NCI-H2196 (cell line): ENCODE measurements at regions not wholly inside any gene's neighbourhood (a gene's known extent, or its start where the extent isn't known, plus 50 kb on each side); places are given as distances from the start of the nearest gene placed in this dataset.

Experiments
- DNase-seq: peaks from one replicate; lab custom pipeline; 2025; ENCODE audit not compliant: unreplicated experiment; lab: John Stamatoyannopoulos, UW

DNA sequence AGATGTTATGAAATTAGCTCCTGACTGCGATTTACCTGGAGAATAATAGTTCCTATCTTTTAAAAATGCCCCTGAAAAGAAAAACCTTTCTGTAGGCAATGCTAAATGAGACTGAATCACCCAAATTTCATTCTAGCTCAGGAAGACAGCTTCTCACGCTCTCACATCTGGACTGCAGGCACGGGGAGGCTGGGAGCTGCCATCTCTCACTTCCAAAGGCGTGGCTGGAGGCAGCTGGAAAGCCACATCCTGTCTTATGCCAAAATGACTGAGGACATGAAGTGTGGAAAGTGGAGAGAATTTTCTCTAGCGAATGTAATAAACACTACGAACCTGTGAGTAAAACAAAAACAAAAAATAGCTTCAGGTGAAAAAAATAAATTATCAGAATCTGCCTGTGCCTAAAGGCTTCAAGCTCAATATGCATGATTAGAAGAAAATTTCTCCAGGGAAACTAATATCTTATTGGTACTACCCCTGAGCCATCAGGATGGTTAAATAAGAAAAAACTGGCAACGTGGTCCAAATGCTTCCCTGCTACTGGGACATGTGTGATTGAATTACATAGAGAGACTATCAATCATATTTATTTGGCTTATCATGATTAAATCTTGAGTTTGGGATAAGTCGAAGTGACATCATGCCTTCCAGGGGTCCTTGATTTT, 58.1 kb upstream of the UBL3 start:
- no peak for DNase-seq

DNA sequence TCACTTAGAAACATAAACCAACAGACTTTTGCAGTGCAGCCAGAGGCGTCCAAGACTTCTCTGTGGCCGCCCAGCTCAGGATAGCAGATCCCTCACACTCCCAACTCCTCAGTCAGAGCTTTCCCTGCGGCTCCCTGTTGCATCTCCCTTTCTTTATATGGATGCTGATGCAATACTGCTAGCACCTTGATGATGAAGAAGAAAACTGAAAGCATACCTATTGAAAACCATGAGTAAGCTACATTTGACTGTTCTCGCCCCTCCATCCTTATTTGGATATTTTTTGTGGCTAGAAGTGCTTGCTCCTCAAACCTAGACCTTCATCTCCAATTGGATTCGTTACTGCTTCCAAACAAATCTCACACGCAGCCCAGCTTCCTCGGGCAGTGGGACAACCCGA, 57.3 kb upstream of the UBL3 start:
- no peak for DNase-seq

GRCh38 chr13:29906432-29907011, 56.1 kb upstream of the UBL3 start:
- DNase-seq, result no peak

GRCh38 chr13:29905845-29906244, 55.4 kb upstream of the UBL3 start:
- no peak for DNase-seq

- DNase-seq, result no peak
Measured at GRCh38 chr13:29903996-29904395, 53.6 kb upstream of the UBL3 start.

DNA sequence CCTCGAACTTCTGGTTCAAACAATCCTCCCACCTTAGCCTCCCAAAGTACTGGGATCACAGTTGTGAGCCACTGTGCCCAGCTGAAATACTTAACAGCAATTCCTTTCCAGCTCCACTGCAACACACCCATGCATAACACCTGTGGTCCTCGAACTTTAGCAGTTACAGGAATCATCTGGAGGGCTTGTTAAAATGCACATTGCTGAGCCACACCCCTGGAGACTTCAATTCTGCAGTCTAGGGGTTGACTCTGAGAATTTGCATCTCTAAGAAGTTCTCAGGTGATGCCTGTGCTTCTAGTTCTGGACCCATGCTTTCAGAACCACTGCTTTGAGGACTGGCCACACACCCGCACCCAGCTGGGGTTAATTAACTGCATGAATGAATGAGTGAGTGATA, 53.1 kb upstream of the UBL3 start:
- no peak for DNase-seq

DNA sequence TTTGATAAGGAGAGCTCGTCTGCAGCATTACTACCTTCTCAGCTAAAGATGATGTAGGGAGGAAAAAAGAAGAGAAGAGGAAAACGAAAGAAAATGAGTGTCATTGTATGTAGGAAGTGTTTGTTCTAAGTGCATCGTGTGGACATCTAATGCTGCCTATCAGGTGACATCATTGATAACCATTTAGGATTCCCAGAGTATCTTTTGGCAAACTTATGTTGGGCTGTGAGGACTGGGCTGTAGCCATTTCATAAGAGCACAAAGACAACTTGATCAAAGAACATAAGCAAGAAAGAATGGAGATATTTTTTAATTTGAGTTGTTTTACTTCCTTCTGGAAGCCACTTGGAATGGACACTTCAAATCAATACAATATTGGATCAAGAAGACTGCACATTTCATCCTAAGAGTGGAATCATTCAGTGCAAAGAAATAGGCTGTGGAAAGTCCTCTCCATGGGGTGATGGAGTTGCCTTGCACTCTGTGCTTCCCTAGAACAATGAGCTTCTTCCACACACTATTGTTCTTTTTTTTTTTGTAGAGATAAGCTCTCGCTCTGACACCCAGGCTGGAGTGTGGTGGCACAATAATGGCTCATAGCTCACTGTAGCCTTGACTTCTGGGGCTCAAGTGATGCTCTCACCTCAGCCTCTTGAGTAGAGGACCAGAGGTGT, 52.4 kb upstream of the UBL3 start:
- DNase-seq, result no peak

GRCh38 chr13:29901710-29902631, 51.6 kb upstream of the UBL3 start:
- peak; percentile 33 for DNase-seq
